ENCODE measurements at regions not wholly inside any gene's neighbourhood (a gene's known extent, or its start where the extent isn't known, plus 50 kb on each side); places are given as distances from the start of the nearest gene placed in this dataset.

DNA sequence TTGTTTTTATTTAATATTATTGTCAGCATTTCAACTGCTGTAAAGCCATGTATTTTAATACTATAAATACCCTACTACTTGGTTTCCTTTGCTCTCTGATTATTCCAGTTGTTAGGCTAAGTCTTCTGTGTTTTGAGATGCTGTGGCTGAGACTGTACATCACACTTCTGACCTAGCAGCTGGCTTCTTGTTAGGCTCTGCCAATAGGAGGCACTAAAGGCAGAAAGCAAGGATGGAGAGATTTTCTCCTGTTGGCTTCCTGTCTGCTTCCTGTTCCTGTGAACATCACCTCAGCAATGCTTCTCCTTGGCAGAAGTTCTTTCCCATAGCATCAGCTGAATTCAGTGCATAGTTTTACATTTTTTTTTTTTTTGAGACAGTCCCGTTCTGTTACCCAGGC, 68.3 kb upstream of the YPEL5 start:
- no peaks in the 10 kb centered on the region for H3K9me2 ChIP-seq (replicated peaks; ENCODE audit: insufficient read depth, low read length)
- TF ChIP-seq, protein P1, sequence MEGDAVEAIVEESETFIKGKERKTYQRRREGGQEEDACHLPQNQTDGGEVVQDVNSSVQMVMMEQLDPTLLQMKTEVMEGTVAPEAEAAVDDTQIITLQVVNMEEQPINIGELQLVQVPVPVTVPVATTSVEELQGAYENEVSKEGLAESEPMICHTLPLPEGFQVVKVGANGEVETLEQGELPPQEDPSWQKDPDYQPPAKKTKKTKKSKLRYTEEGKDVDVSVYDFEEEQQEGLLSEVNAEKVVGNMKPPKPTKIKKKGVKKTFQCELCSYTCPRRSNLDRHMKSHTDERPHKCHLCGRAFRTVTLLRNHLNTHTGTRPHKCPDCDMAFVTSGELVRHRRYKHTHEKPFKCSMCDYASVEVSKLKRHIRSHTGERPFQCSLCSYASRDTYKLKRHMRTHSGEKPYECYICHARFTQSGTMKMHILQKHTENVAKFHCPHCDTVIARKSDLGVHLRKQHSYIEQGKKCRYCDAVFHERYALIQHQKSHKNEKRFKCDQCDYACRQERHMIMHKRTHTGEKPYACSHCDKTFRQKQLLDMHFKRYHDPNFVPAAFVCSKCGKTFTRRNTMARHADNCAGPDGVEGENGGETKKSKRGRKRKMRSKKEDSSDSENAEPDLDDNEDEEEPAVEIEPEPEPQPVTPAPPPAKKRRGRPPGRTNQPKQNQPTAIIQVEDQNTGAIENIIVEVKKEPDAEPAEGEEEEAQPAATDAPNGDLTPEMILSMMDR (IDR thresholded peaks at IDR 0.05; ENCODE audit: insufficient read depth, low read length, poor library complexity, severe bottlenecking), result no peak
- no peaks in the 10 kb centered on the region for H3K27me3 ChIP-seq (ENCODE audit: low read length)

DNA sequence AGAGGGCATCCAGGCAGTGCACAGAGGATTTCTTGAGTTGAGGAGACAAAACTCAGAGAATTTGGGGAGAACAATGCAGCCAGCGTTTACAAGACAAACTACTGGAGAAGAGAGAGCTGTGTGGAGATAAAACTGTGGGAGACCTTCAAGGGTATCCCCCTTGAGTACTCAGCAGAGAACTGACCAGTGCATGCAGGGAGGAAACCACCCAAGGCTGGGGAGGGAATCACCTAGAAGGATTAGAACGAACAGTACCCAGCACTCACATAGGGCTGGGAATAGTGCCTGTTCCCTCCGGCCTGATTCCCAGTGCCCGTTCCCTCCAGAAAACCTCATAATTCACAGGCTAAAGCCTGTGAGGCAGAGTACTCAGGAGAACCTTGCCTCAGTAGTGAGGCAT, 61.9 kb upstream of the YPEL5 start:
- Histone ChIP-seq H3K9me3 (ENCODE audit: insufficient read depth, low read length) (no peaks in the 10 kb centered on the region), H3K4me3 (ENCODE audit: insufficient read depth, low read length, poor library complexity, severe bottlenecking) (no peak overlapping the region), H3K27me3 (ENCODE audit: low read length) (no peaks in the 10 kb centered on the region), H3K27ac (ENCODE audit: low read depth, low read length) (no peak overlapping the region), H3K4me2 (ENCODE audit: low read depth, low read length, poor library complexity, severe bottlenecking) (no peak overlapping the region), H2AFZ (ENCODE audit: low read depth, low read length, severe bottlenecking) (no peak overlapping the region), H3K9ac (ENCODE audit: low read length) (no peak overlapping the region), H3K79me2 (ENCODE audit: insufficient read depth, low read length) (no peaks in the 10 kb centered on the region), H3F3A (ENCODE audit: insufficient read depth) (no peaks in the 10 kb centered on the region), H3K36me3 (ENCODE audit: low read length) (no peaks in the 10 kb centered on the region), H4K20me1 (ENCODE audit: low read depth, low read length) (no peaks in the 10 kb centered on the region), H3K9me2 (replicated peaks; ENCODE audit: insufficient read depth, low read length) (no peaks in the 10 kb centered on the region)
- TF ChIP-seq EZH2phosphoT487 (conservative IDR thresholded peaks at IDR 0.05; ENCODE audit: low read length), result no peak
- TF ChIP-seq, protein P1 (IDR thresholded peaks at IDR 0.05; ENCODE audit: insufficient read depth, low read length, poor library complexity, severe bottlenecking), result no peak

More for the DNA sequence above, 68.3 kb upstream of the YPEL5 start:
- H4K20me1 ChIP-seq (ENCODE audit: low read depth, low read length), result no peaks in the 10 kb centered on the region
- no peak overlapping the region for H2AFZ ChIP-seq (ENCODE audit: low read depth, low read length, severe bottlenecking)
- H3K79me2 ChIP-seq (ENCODE audit: insufficient read depth, low read length), result no peaks in the 10 kb centered on the region
- H3K4me3 ChIP-seq (ENCODE audit: insufficient read depth, low read length, poor library complexity, severe bottlenecking), result no peak overlapping the region
- H3K36me3 ChIP-seq (ENCODE audit: low read length), result no peaks in the 10 kb centered on the region
- no peak overlapping the region for H3K27ac ChIP-seq (ENCODE audit: low read depth, low read length)
- H3K4me2 ChIP-seq (ENCODE audit: low read depth, low read length, poor library complexity, severe bottlenecking), result no peak overlapping the region
- no peaks in the 10 kb centered on the region for H3F3A ChIP-seq (ENCODE audit: insufficient read depth)
- H3K9me3 ChIP-seq (ENCODE audit: insufficient read depth, low read length), result no peaks in the 10 kb centered on the region
- no peak overlapping the region for H3K9ac ChIP-seq (ENCODE audit: low read length)

DNA sequence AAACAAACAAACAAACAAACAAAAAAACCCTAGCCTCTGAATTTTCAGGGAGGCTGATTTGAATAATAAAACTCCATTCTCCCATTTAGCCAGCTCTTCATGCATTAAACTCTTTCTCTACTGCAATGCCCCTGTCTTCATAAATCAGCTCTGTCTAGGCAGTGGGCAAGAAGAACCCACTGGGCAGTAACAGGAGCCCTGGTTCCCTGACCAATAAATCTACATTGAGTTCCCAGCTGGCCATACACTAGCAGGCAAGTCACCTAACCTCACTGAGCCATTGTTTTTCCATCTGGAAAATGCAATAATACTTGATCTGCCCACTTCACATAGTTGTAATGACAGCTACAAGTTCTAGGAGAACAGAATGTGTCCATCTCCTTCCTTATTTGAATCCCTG, 57.6 kb upstream of the YPEL5 start:
- Histone ChIP-seq H3K27ac (ENCODE audit: low read depth, low read length) (no peak overlapping the region), H3K9me3 (ENCODE audit: insufficient read depth, low read length) (no peaks in the 10 kb centered on the region), H3K36me3 (ENCODE audit: low read length) (no peaks in the 10 kb centered on the region), H3K4me2 (ENCODE audit: low read depth, low read length, poor library complexity, severe bottlenecking) (no peak overlapping the region), H3K9me2 (replicated peaks; ENCODE audit: insufficient read depth, low read length) (no peaks in the 10 kb centered on the region), H3K27me3 (ENCODE audit: low read length) (no peaks in the 10 kb centered on the region), H4K20me1 (ENCODE audit: low read depth, low read length) (no peaks in the 10 kb centered on the region), H3K79me2 (ENCODE audit: insufficient read depth, low read length) (no peaks in the 10 kb centered on the region), H3K9ac (ENCODE audit: low read length) (no peak overlapping the region), H2AFZ (ENCODE audit: low read depth, low read length, severe bottlenecking) (no peak overlapping the region), H3F3A (ENCODE audit: insufficient read depth) (no peaks in the 10 kb centered on the region), H3K4me3 (ENCODE audit: insufficient read depth, low read length, poor library complexity, severe bottlenecking) (no peak overlapping the region)
- TF ChIP-seq EZH2phosphoT487 (conservative IDR thresholded peaks at IDR 0.05; ENCODE audit: low read length), result no peak
- TF ChIP-seq, protein P1 (IDR thresholded peaks at IDR 0.05; ENCODE audit: insufficient read depth, low read length, poor library complexity, severe bottlenecking), result no peak

DNA sequence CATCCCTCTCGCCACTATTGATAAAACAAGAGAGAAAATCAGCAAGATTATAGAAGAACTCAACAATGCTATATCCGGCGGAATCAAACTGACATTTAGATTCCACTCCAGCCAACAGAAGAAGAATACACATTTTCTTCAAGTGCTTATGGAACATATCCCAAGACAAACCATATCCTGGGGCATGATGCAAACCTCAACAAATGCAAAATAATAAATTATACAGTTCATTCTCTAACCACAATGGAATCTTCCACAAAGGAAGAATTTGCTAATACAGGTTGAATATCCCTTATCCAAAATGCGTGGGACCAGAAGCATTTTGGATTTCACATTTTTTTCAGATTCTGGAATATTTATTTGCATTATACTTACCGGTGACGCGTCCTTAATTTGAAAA, 51.4 kb upstream of the YPEL5 start:
- no peaks in the 10 kb centered on the region for H3K9me2 ChIP-seq (replicated peaks; ENCODE audit: insufficient read depth, low read length)
- H3K4me3 ChIP-seq (ENCODE audit: insufficient read depth, low read length, poor library complexity, severe bottlenecking), result no peak overlapping the region
- no peak overlapping the region for H3K9ac ChIP-seq (ENCODE audit: low read length)
- H3K9me3 ChIP-seq (ENCODE audit: insufficient read depth, low read length), result no peaks in the 10 kb centered on the region
- H4K20me1 ChIP-seq (ENCODE audit: low read depth, low read length), result no peaks in the 10 kb centered on the region
- H3K27ac ChIP-seq (ENCODE audit: low read depth, low read length), result no peak overlapping the region
- no peaks in the 10 kb centered on the region for H3K79me2 ChIP-seq (ENCODE audit: insufficient read depth, low read length)
- H3K36me3 ChIP-seq (ENCODE audit: low read length), result no peaks in the 10 kb centered on the region
- no peak overlapping the region for H3K4me2 ChIP-seq (ENCODE audit: low read depth, low read length, poor library complexity, severe bottlenecking)
- no peak for TF ChIP-seq EZH2phosphoT487 (conservative IDR thresholded peaks at IDR 0.05; ENCODE audit: low read length)
- TF ChIP-seq, protein P1 (IDR thresholded peaks at IDR 0.05; ENCODE audit: insufficient read depth, low read length, poor library complexity, severe bottlenecking), result no peak
- H2AFZ ChIP-seq (ENCODE audit: low read depth, low read length, severe bottlenecking), result no peak overlapping the region
- no peaks in the 10 kb centered on the region for H3K27me3 ChIP-seq (ENCODE audit: low read length)
- H3F3A ChIP-seq (ENCODE audit: insufficient read depth), result no peaks in the 10 kb centered on the region

Data from SU-DHL-6 (cell line).